ENCODE measurements at regions not wholly inside any gene's neighbourhood (a gene's known extent, or its start where the extent isn't known, plus 50 kb on each side); places are given as distances from the start of the nearest gene placed in this dataset.
"Not testable (repeated sequence)": the region's sequence is repeated elsewhere in the genome, so short reads cannot be mapped to it uniquely, and the experiment has no call there.

DNA sequence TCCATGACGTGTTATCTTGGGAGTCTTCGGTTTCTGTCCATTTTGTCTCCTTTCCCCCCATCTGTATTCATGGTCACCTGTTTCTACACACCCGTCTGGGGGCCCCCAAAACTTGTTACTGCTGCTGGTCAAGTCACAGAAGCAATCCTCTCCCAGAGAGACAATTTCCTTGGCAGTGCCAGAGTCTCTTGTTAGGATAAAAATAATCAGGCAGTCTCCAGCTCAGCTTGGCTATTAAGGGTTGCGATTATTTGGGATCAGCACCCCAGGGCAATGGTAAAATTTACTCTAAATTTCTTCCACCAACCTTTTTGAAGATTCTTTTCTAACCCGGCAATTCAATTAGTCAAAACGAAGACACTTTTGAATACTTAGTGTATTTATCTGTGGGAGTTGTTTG, 229.1 kb upstream of the JARID2 start:
- Mint-ChIP-seq H3K4me1 (ENCODE audit: low read depth in 2 of 2) (peaks cover 32 to 35% of the 10 kb centered on the region in 2 donors), H3K36me3 (peaks cover 8% of the 10 kb centered on the region), H3K27ac (peak overlapping the region; percentile 78 to 98), H3K4me3 (peak overlapping the region; percentile 42), H3K9me3 (no peaks in the 10 kb centered on the region), H3K27me3 (no peaks in the 10 kb centered on the region)
- ATAC-seq, result no peak
- DNase-seq (ENCODE audit: low spot score), result no peak

- ATAC-seq (no peak), DNase-seq (ENCODE audit: low spot score) (no peak)
- Mint-ChIP-seq H3K4me3 (peak overlapping the region; percentile 42), H3K27ac (peak overlapping the region; percentile 78 to 98), H3K36me3 (peaks cover 8% of the 10 kb centered on the region), H3K27me3 (no peaks in the 10 kb centered on the region), H3K4me1 (ENCODE audit: low read depth in 2 of 2) (peaks cover 36 to 39% of the 10 kb centered on the region in 2 donors), H3K9me3 (no peaks in the 10 kb centered on the region)
These were observed 228.6 kb upstream of the JARID2 start for GRCh38 chr6:15017261-15017660.

DNA sequence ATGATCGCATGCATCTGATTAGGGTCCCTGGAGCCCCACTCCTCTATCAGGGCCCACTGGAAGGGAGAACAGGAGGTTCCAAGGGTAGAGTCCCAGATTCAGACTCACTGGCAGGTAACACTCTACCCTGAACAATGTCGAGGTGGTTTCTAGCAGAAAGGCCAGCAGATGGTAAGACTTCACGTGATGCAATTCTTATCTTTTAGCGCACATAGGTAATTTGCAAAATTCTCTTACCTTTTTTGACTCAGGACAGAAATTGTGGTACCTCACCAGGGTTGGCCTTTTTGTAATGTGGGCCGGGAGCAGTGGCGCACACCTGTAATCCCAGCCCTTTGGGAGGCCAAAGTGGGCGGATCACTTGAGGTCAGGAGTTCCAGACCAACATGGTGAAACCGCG, 228.1 kb upstream of the JARID2 start:
- Mint-ChIP-seq H3K4me3 (peak overlapping the region; percentile 42), H3K27me3 (no peaks in the 10 kb centered on the region)

DNA sequence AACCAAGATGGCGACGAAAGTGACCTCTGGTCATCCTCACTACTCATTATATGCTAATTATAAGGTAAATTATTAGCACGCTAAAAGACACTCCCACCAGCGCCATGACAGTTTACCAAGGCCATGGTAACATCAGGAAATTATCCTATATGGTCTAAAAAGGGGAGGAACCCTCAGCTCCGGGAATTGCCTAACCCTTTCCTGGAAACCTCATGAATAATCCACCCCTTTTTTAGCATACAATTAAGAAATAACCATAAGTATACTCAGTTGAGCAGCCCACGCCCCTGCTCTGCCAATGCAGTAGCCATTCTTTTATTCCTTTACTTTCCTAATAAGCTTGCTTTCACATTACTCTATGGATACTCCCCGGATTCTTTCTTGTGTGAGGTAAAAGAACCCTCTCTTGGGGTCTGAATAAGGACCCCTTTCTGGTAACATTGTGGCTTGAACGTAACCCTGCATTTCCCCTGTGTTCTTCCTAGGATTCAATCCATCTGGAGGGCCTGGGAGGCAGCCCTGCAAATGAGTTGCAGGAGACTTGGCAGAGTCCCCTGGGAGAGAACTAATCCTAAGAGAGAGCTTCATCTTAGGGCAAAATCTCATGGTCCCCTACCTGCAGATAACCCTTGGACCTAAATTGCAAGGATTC, 225.6 kb upstream of the JARID2 start:
- no peaks in the 10 kb centered on the region for H3K9me3 Mint-ChIP-seq
- H3K4me3 Mint-ChIP-seq, result no peak overlapping the region
- H3K36me3 Mint-ChIP-seq, result peaks cover 8% of the 10 kb centered on the region
- peak overlapping the region; percentile 94 to 98 for H3K27ac Mint-ChIP-seq
- no peaks in the 10 kb centered on the region for H3K27me3 Mint-ChIP-seq
- peaks cover 48% of the 10 kb centered on the region in 2 donors for H3K4me1 Mint-ChIP-seq (ENCODE audit: low read depth in 2 of 2)
- ATAC-seq (no peak), DNase-seq (ENCODE audit: low spot score) (no peak)

More for the DNA sequence above, 228.1 kb upstream of the JARID2 start:
- no peaks in the 10 kb centered on the region for H3K9me3 Mint-ChIP-seq
- H3K27ac Mint-ChIP-seq, result peak overlapping the region; percentile 78 to 98
- H3K4me1 Mint-ChIP-seq (ENCODE audit: low read depth in 2 of 2), result peaks cover 37 to 38% of the 10 kb centered on the region in 2 donors
- no peak for ATAC-seq
- peaks cover 8% of the 10 kb centered on the region for H3K36me3 Mint-ChIP-seq
- no peak for DNase-seq (ENCODE audit: low spot score)

- no peaks in the 10 kb centered on the region for H3K27me3 Mint-ChIP-seq
- H3K9me3 Mint-ChIP-seq, result peaks cover 2% of the 10 kb centered on the region
- H3K4me3 Mint-ChIP-seq, result peak overlapping the region; percentile 74
- no peak for DNase-seq (ENCODE audit: low spot score)
- H3K36me3 Mint-ChIP-seq, result peaks cover 8% of the 10 kb centered on the region
- peaks cover 54% of the 10 kb centered on the region in 2 donors for H3K4me1 Mint-ChIP-seq (ENCODE audit: low read depth in 2 of 2)
- H3K27ac Mint-ChIP-seq, result peak overlapping the region; percentile 94 to 98
- no peak for ATAC-seq
These were observed 224.8 kb upstream of the JARID2 start for GRCh38 chr6:15021074-15021473.

DNA sequence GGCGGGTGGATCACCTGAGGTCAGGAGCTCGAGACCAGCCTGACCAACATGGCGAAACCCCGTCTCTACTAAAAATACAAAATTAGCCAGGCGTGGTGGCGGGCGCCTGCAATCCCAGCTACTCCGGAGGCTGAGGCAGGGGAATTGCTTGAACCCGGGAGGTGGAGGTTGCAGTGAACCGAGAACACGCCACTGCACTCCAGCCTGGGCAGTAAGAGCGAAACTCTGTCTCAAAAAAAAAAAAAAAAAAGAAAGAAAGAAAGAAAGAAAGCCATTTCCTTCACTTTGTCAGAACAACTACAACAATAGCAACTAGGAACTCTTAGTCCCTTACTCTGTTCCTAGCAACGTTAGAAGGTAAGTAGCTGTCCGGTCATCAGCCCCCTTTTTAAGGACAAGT, 222.9 kb upstream of the JARID2 start:
- H3K27me3 Mint-ChIP-seq, H3K36me3 Mint-ChIP-seq, H3K9me3 Mint-ChIP-seq: not testable (repeated sequence)
- Mint-ChIP-seq H3K4me1 (ENCODE audit: low read depth in 2 of 2) (peaks cover 42 to 45% of the 10 kb centered on the region in 2 donors), H3K4me3 (peak overlapping the region; percentile 74), H3K27ac (peak overlapping the region; percentile 94 to 98)
- peak; percentile 66 to 72 for ATAC-seq
- DNase-seq (ENCODE audit: low spot score), result peak; percentile 69

GRCh38 chr6:15023448-15023847, 222.4 kb upstream of the JARID2 start:
- peaks cover 6% of the 10 kb centered on the region for H3K36me3 Mint-ChIP-seq
- no peaks in the 10 kb centered on the region for H3K27me3 Mint-ChIP-seq
- H3K4me1 Mint-ChIP-seq (ENCODE audit: low read depth in 2 of 2), result peaks cover 40 to 44% of the 10 kb centered on the region in 2 donors
- peak overlapping the region; percentile 94 to 98 for H3K27ac Mint-ChIP-seq
- H3K4me3 Mint-ChIP-seq, result peak overlapping the region; percentile 74
- peak; percentile 95 to 97 for ATAC-seq
- DNase-seq (ENCODE audit: low spot score), result peak; percentile 91
- peaks cover 2% of the 10 kb centered on the region for H3K9me3 Mint-ChIP-seq

DNA sequence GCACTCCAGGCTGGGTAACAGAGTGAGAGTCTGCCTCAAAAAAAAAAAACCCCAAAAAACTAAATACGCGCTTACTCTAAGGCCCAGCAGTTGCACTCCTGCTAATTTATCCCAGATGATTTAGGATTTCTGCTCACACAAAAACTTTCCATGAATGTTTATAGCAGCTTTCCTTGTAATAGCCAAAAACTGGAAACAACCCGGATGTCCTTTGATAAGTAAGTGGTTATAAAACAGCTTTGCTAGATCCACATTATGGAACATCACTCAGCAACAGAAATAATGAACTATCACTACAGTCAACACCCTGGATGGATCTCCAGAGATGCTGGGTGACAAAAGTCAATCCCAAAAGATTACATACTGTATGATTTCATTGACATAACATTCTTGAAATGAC, 220.4 kb upstream of the JARID2 start:
- DNase-seq (ENCODE audit: low spot score), result no peak
- peaks cover 2% of the 10 kb centered on the region for H3K9me3 Mint-ChIP-seq
- ATAC-seq, result no peak
- peak overlapping the region; percentile 5 to 71 for H3K27ac Mint-ChIP-seq
- peaks cover 31 to 40% of the 10 kb centered on the region in 2 donors for H3K4me1 Mint-ChIP-seq (ENCODE audit: low read depth in 2 of 2)
- H3K36me3 Mint-ChIP-seq, result no peaks in the 10 kb centered on the region
- H3K27me3 Mint-ChIP-seq, result no peaks in the 10 kb centered on the region
- H3K4me3 Mint-ChIP-seq, result no peak overlapping the region

GRCh38 chr6:15026832-15027231, 219.0 kb upstream of the JARID2 start:
- DNase-seq (ENCODE audit: low spot score) (no peak), ATAC-seq (no peak)
- H3K27ac Mint-ChIP-seq, result no peak overlapping the region
- peaks cover 2% of the 10 kb centered on the region for H3K9me3 Mint-ChIP-seq
- H3K27me3 Mint-ChIP-seq, result no peaks in the 10 kb centered on the region
- H3K36me3 Mint-ChIP-seq, result no peaks in the 10 kb centered on the region
- H3K4me1 Mint-ChIP-seq (ENCODE audit: low read depth in 2 of 2), result peaks cover 22 to 30% of the 10 kb centered on the region in 2 donors
- no peak overlapping the region for H3K4me3 Mint-ChIP-seq

DNA sequence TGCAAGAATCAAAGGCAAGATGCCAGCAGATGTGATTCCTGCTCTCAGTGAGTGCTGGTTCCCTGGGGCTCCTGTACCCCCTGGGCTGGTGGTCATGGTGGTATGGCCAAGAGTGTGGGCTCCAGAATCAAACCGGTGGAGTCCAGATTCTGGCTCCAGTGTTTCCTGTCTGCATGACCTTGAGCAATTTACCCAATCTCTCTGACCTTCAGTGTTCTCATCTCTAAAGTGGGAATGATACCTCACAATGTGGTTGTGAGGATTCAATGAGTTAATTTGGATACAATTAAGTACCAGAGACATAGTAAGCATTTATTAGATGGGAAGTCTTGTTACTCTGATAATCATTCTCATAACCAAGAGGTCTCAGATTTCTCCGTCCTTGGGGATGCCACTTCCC, 218.4 kb upstream of the JARID2 start:
- H3K27ac Mint-ChIP-seq, result peak overlapping the region in 1 of 2 donors; percentile 79
- no peaks in the 10 kb centered on the region for H3K27me3 Mint-ChIP-seq
- no peaks in the 10 kb centered on the region for H3K36me3 Mint-ChIP-seq

DNA sequence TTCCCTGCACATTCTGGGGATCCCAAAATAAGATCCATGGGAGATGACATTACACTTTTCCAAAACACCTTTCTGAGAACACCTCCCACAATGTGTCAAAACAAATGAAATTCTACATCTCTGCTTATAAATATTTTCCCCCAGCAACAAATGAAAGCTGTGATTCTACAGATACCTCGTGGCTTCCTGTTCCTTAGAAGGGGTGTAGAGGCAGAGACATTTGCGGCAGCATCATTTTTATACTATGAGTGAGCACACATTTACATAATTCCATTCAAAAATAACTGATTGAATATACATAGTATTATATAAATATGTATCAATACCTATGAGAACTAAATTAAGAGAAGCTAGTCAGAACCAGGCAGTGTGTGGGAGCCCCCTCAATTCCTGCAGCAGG, 213.9 kb upstream of the JARID2 start:
- no peaks in the 10 kb centered on the region for H3K9me3 Mint-ChIP-seq
- ATAC-seq, result no peak
- DNase-seq (ENCODE audit: low spot score), result no peak
- no peaks in the 10 kb centered on the region for H3K27me3 Mint-ChIP-seq
- peaks cover 0 to 18% of the 10 kb centered on the region in 2 donors for H3K4me1 Mint-ChIP-seq (ENCODE audit: low read depth in 2 of 2)
- H3K36me3 Mint-ChIP-seq, result no peaks in the 10 kb centered on the region
- H3K4me3 Mint-ChIP-seq, result no peak overlapping the region
- H3K27ac Mint-ChIP-seq, result peak overlapping the region in 1 of 2 donors; percentile 48

More for the DNA sequence above, 218.4 kb upstream of the JARID2 start:
- DNase-seq (ENCODE audit: low spot score) (no peak), ATAC-seq (no peak)
- H3K4me3 Mint-ChIP-seq, result no peak overlapping the region
- H3K9me3 Mint-ChIP-seq, result peaks cover 2% of the 10 kb centered on the region
- H3K4me1 Mint-ChIP-seq (ENCODE audit: low read depth in 2 of 2), result peaks cover 17 to 31% of the 10 kb centered on the region in 2 donors

DNA sequence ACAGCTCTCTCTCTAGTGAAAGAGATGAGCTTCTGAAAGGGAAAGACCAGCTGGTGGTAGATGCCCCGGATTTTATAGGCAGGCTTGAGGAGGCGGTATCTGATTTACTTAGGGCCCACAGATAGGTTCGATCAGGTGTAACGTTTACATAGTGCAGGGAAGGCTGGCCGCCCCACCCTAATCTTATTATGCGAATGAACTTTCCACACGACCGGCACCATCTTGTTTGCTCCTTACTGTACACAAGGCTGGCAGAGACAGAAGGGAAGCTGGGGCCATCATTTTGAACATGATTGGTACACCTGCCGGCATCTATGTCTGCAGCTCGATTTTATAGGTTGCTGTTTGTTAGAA, 212.0 kb upstream of the JARID2 start:
- Mint-ChIP-seq H3K36me3 (no peaks in the 10 kb centered on the region), H3K9me3 (no peaks in the 10 kb centered on the region), H3K4me3 (no peak overlapping the region), H3K4me1 (ENCODE audit: low read depth in 2 of 2) (peaks cover 0 to 15% of the 10 kb centered on the region in 2 donors), H3K27me3 (no peaks in the 10 kb centered on the region), H3K27ac (peak overlapping the region in 1 of 2 donors; percentile 72)
- DNase-seq (ENCODE audit: low spot score) (no peak), ATAC-seq (no peak)

- no peaks in the 10 kb centered on the region for H3K9me3 Mint-ChIP-seq
- no peak overlapping the region for H3K4me3 Mint-ChIP-seq
- H3K4me1 Mint-ChIP-seq (ENCODE audit: low read depth in 2 of 2), result peaks cover 0 to 9% of the 10 kb centered on the region in 2 donors
- ATAC-seq, result peak in 1 of 2 donors; percentile 31
- DNase-seq (ENCODE audit: low spot score), result no peak
- no peaks in the 10 kb centered on the region for H3K27me3 Mint-ChIP-seq
- no peak overlapping the region for H3K27ac Mint-ChIP-seq
- H3K36me3 Mint-ChIP-seq, result no peaks in the 10 kb centered on the region
These were observed 209.1 kb upstream of the JARID2 start for GRCh38 chr6:15036690-15037245.

DNA sequence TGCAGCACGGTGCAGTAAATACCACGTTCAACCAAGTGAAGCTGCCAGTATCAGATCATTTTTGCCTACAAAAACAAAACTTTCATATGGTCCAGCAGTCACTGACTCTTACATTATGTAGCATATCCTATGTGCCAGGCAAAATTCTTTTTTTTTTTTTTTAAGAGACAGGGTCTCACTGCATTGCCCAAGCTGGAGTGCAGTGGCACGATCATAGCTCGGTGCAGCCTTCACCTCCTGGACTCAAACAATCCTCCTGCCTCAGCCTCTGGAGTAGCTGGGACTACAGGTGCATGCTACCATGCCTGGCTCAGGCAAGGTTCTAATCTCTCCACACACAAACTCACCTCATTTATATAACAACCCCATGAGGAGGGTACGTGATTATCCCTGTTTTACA, 208.6 kb upstream of the JARID2 start:
- H3K4me3 Mint-ChIP-seq, result no peak overlapping the region
- peaks cover 0 to 4% of the 10 kb centered on the region in 2 donors for H3K4me1 Mint-ChIP-seq (ENCODE audit: low read depth in 2 of 2)
- H3K27me3 Mint-ChIP-seq, result no peaks in the 10 kb centered on the region
- no peaks in the 10 kb centered on the region for H3K9me3 Mint-ChIP-seq
- H3K27ac Mint-ChIP-seq, result peak overlapping the region in 1 of 2 donors; percentile 53
- ATAC-seq (no peak), DNase-seq (ENCODE audit: low spot score) (no peak)
- no peaks in the 10 kb centered on the region for H3K36me3 Mint-ChIP-seq
